ENCODE measurements at regions not wholly inside any gene's neighbourhood (a gene's known extent, or its start where the extent isn't known, plus 50 kb on each side); places are given as distances from the start of the nearest gene placed in this dataset.
"Not testable (repeated sequence)": the region's sequence is repeated elsewhere in the genome, so short reads cannot be mapped to it uniquely, and the experiment has no call there.

GRCh38 chr4:82282875-82283274 is 90.9 kb downstream of the HNRNPD start:
- Mint-ChIP-seq H3K36me3 (ENCODE audit: unreplicated experiment) (no peaks in the 10 kb centered on the region), H3K27ac (ENCODE audit: unreplicated experiment) (no peak overlapping the region), H3K4me1 (ENCODE audit: low read depth, unreplicated experiment) (peaks cover 3% of the 10 kb centered on the region), H3K4me3 (ENCODE audit: unreplicated experiment) (no peak overlapping the region), H3K27me3 (ENCODE audit: unreplicated experiment) (peaks cover 3% of the 10 kb centered on the region), H3K9me3 (ENCODE audit: unreplicated experiment) (peaks cover 2% of the 10 kb centered on the region)
- TF ChIP-seq CTCF (IDR thresholded peaks at IDR 0.05; ENCODE audit: partially characterized antibody, unreplicated experiment) = no peak
- no peak for DNase-seq

GRCh38 chr4:82279550-82279949 is 94.2 kb downstream of the HNRNPD start:
- H3K4me3 Mint-ChIP-seq (ENCODE audit: unreplicated experiment); H3K36me3 Mint-ChIP-seq (ENCODE audit: unreplicated experiment); H3K9me3 Mint-ChIP-seq (ENCODE audit: unreplicated experiment); H3K27ac Mint-ChIP-seq (ENCODE audit: unreplicated experiment); H3K27me3 Mint-ChIP-seq (ENCODE audit: unreplicated experiment); H3K4me1 Mint-ChIP-seq (ENCODE audit: low read depth, unreplicated experiment); DNase-seq: not testable (repeated sequence)

- no peaks in the 10 kb centered on the region for H3K4me1 Mint-ChIP-seq (ENCODE audit: low read depth, unreplicated experiment)
- H3K9me3 Mint-ChIP-seq (ENCODE audit: unreplicated experiment) = no peaks in the 10 kb centered on the region
- no peak overlapping the region for H3K4me3 Mint-ChIP-seq (ENCODE audit: unreplicated experiment)
- H3K27me3 Mint-ChIP-seq (ENCODE audit: unreplicated experiment) = peaks cover 4% of the 10 kb centered on the region
- H3K27ac Mint-ChIP-seq (ENCODE audit: unreplicated experiment) = no peak overlapping the region
- no peaks in the 10 kb centered on the region for H3K36me3 Mint-ChIP-seq (ENCODE audit: unreplicated experiment)
- DNase-seq = no peak
- no peak for TF ChIP-seq CTCF (IDR thresholded peaks at IDR 0.05; ENCODE audit: partially characterized antibody, unreplicated experiment)
Measured at GRCh38 chr4:82276332-82276640, 97.5 kb downstream of the HNRNPD start.

DNA sequence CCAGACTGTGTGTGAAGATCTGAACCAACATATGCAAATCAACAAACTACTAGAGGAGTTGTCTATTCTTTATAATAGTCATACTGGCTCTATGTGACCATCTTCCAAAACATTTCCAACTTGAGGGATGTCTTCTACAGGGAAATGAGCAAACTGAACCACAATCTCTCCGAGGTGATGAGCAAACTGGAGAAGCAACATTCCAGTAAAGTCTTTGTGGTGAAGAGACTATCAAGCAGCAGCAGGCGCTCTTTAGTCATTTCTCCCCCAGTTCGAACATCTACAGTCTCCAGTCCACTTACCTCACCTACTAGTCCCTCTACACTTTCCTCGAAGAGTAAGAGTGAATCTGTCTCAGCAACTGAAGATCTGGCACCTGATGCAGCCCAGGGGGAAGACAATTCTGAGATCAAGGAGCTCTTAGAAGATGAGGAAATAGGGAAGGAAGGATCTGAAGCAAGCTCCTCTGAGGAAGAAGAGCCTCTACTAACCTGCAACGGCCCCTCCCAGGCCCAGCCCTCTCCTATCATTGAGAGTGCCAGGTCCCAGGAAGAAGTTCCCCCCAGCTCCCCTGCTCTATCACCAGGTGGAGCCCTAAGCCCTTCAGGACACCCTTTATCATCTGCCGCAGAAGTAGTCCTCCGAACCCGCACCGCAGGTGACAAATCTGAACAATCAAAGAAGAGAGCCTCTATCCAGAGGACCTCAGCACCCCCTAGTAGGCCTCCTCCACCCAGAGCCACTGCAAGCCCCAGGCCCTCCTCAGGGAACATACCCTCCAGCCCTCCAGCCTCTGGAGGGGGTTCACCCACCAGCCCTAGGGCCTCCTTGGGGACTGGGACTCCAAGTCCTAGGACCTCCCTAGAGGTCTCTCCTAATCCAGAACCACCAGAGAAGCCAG is 98.1 kb downstream of the HNRNPD start:
- no peaks in the 10 kb centered on the region for H3K36me3 Mint-ChIP-seq (ENCODE audit: unreplicated experiment)
- H3K9me3 Mint-ChIP-seq (ENCODE audit: unreplicated experiment) = no peaks in the 10 kb centered on the region
- no peak for DNase-seq
- no peak overlapping the region for H3K4me3 Mint-ChIP-seq (ENCODE audit: unreplicated experiment)
- H3K27me3 Mint-ChIP-seq (ENCODE audit: unreplicated experiment) = peaks cover 4% of the 10 kb centered on the region
- no peak for TF ChIP-seq CTCF (IDR thresholded peaks at IDR 0.05; ENCODE audit: partially characterized antibody, unreplicated experiment)
- no peak overlapping the region for H3K27ac Mint-ChIP-seq (ENCODE audit: unreplicated experiment)
- no peaks in the 10 kb centered on the region for H3K4me1 Mint-ChIP-seq (ENCODE audit: low read depth, unreplicated experiment)

GRCh38 chr4:82274700-82275099 is 99.1 kb downstream of the HNRNPD start:
- not testable (repeated sequence) for H3K27ac Mint-ChIP-seq (ENCODE audit: unreplicated experiment); DNase-seq; H3K4me3 Mint-ChIP-seq (ENCODE audit: unreplicated experiment); H3K36me3 Mint-ChIP-seq (ENCODE audit: unreplicated experiment); H3K27me3 Mint-ChIP-seq (ENCODE audit: unreplicated experiment); H3K4me1 Mint-ChIP-seq (ENCODE audit: low read depth, unreplicated experiment); H3K9me3 Mint-ChIP-seq (ENCODE audit: unreplicated experiment)

DNA sequence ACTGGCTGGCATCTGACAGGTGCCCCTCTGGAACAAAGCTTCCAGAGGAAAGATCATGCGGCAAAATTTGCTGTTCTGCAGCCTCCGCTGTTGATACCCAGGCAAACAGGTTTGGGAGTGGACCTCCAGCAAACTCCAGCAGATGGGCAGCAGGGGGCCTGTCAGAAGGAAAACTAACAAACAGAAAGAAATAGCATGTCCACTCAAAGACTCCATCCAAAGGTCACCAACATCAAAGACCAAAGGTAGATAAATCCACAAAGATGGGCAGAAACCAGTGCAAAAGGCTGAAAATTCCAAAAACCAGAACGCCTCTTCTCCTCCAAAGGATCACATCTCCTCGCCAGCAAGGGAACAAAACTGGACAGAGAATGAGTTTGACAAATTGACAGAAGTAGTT is 101.3 kb downstream of the HNRNPD start:
- not testable (repeated sequence) for DNase-seq; H3K36me3 Mint-ChIP-seq (ENCODE audit: unreplicated experiment); H3K4me1 Mint-ChIP-seq (ENCODE audit: low read depth, unreplicated experiment); H3K4me3 Mint-ChIP-seq (ENCODE audit: unreplicated experiment); H3K27me3 Mint-ChIP-seq (ENCODE audit: unreplicated experiment); H3K9me3 Mint-ChIP-seq (ENCODE audit: unreplicated experiment); H3K27ac Mint-ChIP-seq (ENCODE audit: unreplicated experiment)

DNA sequence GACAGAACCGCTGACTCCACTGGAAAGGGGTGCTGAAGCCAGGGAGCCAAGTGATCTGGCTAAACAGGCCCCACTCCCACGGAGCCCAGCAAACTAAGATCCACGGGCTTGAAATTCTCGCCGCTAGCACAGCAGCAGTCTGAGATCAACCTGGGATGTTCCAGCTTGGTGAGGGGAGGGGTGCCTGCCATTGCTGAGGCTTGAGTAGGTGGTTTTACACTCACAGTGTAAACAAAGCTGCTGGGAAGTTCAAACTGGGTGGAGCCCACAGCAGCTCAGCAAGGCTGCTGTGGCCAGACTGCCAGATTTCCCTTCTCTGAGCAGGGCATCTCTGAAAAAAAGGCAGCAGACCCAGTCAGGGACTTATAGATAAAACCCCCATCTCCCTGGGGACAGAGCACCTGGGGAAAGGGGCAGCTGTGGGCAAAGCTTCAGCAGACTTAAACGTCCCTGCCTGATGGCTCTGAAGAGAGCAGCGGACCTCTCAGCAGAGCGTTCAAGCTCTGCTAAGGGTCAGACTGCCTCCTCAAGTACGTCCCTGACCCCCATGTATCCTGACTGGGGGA is 101.8 kb downstream of the HNRNPD start:
- H3K27me3 Mint-ChIP-seq (ENCODE audit: unreplicated experiment); H3K36me3 Mint-ChIP-seq (ENCODE audit: unreplicated experiment); H3K9me3 Mint-ChIP-seq (ENCODE audit: unreplicated experiment); DNase-seq; H3K27ac Mint-ChIP-seq (ENCODE audit: unreplicated experiment); H3K4me1 Mint-ChIP-seq (ENCODE audit: low read depth, unreplicated experiment); H3K4me3 Mint-ChIP-seq (ENCODE audit: unreplicated experiment): not testable (repeated sequence)
